Testis (tissue), 2 donors: ENCODE measurements at regions not wholly inside any gene's neighbourhood (a gene's known extent, or its start where the extent isn't known, plus 50 kb on each side); places are given as distances from the start of the nearest gene placed in this dataset.

Experiments
- DNase-seq: peaks from one replicate; pipeline ENCODE4 v3.0.0-alpha.2; 2019
- H3K27ac ChIP-seq, 2 donors: fragments of 200-600 bp; sonication (generic); one replicate each; pipeline ENCODE4 v1.5.1; 2019
- H3K27me3 ChIP-seq: fragments of 200-600 bp; sonication (generic); one replicate; pipeline ENCODE4 v1.5.1; 2019
- H3K36me3 ChIP-seq: fragments of 200-600 bp; sonication (generic); one replicate; pipeline ENCODE4 v1.5.1; 2017; ENCODE audit warnings: low read depth; ENCODE audit errors: missing control alignments
- H3K4me1 ChIP-seq: fragments of 200-600 bp; sonication (generic); one replicate; pipeline ENCODE4 v1.5.1; 2019
- H3K4me3 ChIP-seq, 2 donors: fragments of 200-600 bp; sonication (generic); one replicate each; pipeline ENCODE4 v1.5.1; 2017 to 2019
- H3K9me3 ChIP-seq: fragments of 200-600 bp; sonication (generic); one replicate; pipeline ENCODE4 v1.5.1; 2017
- CTCF ChIP-seq, 3 experiments: fragments of 450-650 bp in 2 of 3; fragments of 200-600 bp in 1 of 3; sonication (generic) in 1 of 3; IDR thresholded peaks; one replicate each; pipeline ENCODE4 v1.5.1; 2016 to 2019; ENCODE audit warnings: antibody characterized with exemption in 3 of 3, mild to moderate bottlenecking in 2 of 3, moderate library complexity in 1 of 3
- POLR2A ChIP-seq: fragments of 450-650 bp; IDR thresholded peaks from one replicate; pipeline ENCODE4 v1.6.1; 2017; ENCODE audit warnings: antibody characterized with exemption, mild to moderate bottlenecking, moderate library complexity
- WGBS, 2 donors: methylation state at CpG; one replicate each; pipeline ENCODE4 v1.1.5; 2018; 5-methylcytosine and 5-hydroxymethylcytosine counted together
- intact Hi-C: fragments of 100-400 bp; cut with DNase I; formaldehyde crosslinking; loops from one replicate; pipeline ENCODE4 v1.15.1; 2023; ENCODE audit warnings: low total_unique reads

- Histone ChIP-seq H3K4me1 (no peaks in the 10 kb centered on the region), H3K36me3 (no peaks in the 10 kb centered on the region), H3K4me3 (peak overlapping the region in 1 of 2 donors; percentile 34), H3K27ac (no peak overlapping the region), H3K9me3 (no peaks in the 10 kb centered on the region), H3K27me3 (no peaks in the 10 kb centered on the region)
- no peak for TF ChIP-seq POLR2A
- TF ChIP-seq CTCF (IDR thresholded peaks at IDR 0.05) = no peak
- intact Hi-C loops = no loop called here
- peak; percentile 18 for DNase-seq
- 70 to 72% methylated on average over 28 to 35 of the region's 35 CpGs for WGBS, 2 donors
These were observed 788.4 kb downstream of the TLE4 start for GRCh38 chr9:80359941-80360881.

DNA sequence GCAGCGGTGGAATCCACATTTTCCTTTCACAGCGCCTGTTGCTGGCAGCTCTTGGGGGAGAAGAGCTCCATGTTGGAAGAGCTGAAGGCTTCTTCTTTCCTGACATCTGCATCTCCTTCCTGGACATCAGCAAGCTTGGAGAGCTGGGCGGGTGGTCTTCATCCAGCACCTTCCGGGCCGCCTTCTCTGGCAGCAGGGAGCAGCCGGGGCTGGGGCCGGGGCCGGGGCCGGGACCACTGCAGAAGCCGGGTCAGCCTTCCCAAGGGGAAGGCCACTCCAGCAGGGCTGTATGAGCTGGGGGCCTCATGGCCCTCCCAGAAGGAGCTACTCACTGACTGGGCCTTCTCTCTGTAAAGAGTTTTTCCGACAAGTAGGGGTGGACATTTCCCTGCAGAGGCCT lies 787.5 kb downstream of the TLE4 start:
- no peaks in the 10 kb centered on the region for H3K4me1 ChIP-seq
- no peak overlapping the region for H3K27ac ChIP-seq
- TF ChIP-seq POLR2A (no peak), CTCF (IDR thresholded peaks at IDR 0.05) (no peak)
- no peak overlapping the region for H3K4me3 ChIP-seq
- H3K27me3 ChIP-seq = no peaks in the 10 kb centered on the region
- DNase-seq = no peak
- intact Hi-C loops = no loop called here
- no peaks in the 10 kb centered on the region for H3K36me3 ChIP-seq
- no peaks in the 10 kb centered on the region for H3K9me3 ChIP-seq
- WGBS, 2 donors = 49 to 80% methylated on average over 2 to 11 of the region's 11 CpGs

GRCh38 chr9:80352967-80353366 lies 781.2 kb downstream of the TLE4 start:
- WGBS, 2 donors = 95 to 96% methylated on average over 2 of the region's 2 CpGs
- Histone ChIP-seq H3K4me3 (no peak overlapping the region), H3K27me3 (no peaks in the 10 kb centered on the region), H3K4me1 (no peaks in the 10 kb centered on the region), H3K27ac (no peak overlapping the region), H3K36me3 (no peaks in the 10 kb centered on the region), H3K9me3 (no peaks in the 10 kb centered on the region)
- intact Hi-C loops = no loop called here
- TF ChIP-seq POLR2A (no peak), CTCF (IDR thresholded peaks at IDR 0.05) (no peak)
- no peak for DNase-seq

DNA sequence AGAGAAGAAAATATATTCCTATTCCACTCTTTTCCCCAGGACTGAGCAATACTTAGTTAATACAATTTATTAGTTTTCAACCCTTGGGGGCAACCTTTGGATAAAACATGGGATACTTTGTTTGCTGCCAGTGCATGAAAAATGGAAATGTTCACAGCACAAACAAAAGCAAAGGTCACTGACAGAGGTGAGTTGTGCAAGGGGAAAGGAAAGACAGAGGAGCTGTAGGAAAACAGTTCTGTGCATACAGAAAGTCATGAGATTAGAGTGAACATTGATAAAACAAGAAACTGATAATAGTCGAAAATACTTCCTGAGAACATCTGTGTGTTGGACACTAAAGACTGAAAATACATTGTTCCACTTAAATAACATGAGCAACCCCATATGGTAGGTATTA lies 779.8 kb downstream of the TLE4 start:
- Histone ChIP-seq H3K4me1 (no peaks in the 10 kb centered on the region), H3K9me3 (no peaks in the 10 kb centered on the region), H3K27me3 (no peaks in the 10 kb centered on the region), H3K27ac (no peak overlapping the region), H3K4me3 (no peak overlapping the region), H3K36me3 (no peaks in the 10 kb centered on the region)
- no peak for TF ChIP-seq CTCF (IDR thresholded peaks at IDR 0.05)
- no peak for TF ChIP-seq POLR2A
- intact Hi-C loops = no loop called here
- no peak for DNase-seq
- WGBS, 2 donors = 65 to 66% methylated on average over 1 of the region's 1 CpG

GRCh38 chr9:80326105-80326504 lies 754.3 kb downstream of the TLE4 start:
- no peaks in the 10 kb centered on the region for H3K27me3 ChIP-seq
- no peaks in the 10 kb centered on the region for H3K9me3 ChIP-seq
- H3K27ac ChIP-seq = no peak overlapping the region
- TF ChIP-seq CTCF (IDR thresholded peaks at IDR 0.05) (no peak), POLR2A (no peak)
- no peaks in the 10 kb centered on the region for H3K4me1 ChIP-seq
- no peak for DNase-seq
- intact Hi-C loops = no loop called here
- H3K36me3 ChIP-seq = no peaks in the 10 kb centered on the region
- WGBS, 2 donors = 78 to 81% methylated on average over 3 of the region's 3 CpGs
- no peak overlapping the region for H3K4me3 ChIP-seq
